OCI-LY1 (cell line): ENCODE measurements at regions not wholly inside any gene's neighbourhood (a gene's known extent, or its start where the extent isn't known, plus 50 kb on each side); places are given as distances from the start of the nearest gene placed in this dataset.

Source experiments
- H2AFZ ChIP-seq: fragments of 200-600 bp; sonication (generic), shearing (Covaris generic); 2 replicates; pipeline ENCODE4 v1.6.0; 2014; ENCODE audit warnings: antibody characterized with exemption, mild to moderate bottlenecking, low read length
- H3F3A ChIP-seq: fragments of 200-600 bp; sonication (generic), shearing (Covaris generic); 2 replicates; pipeline ENCODE4 v1.6.0; 2014; ENCODE audit warnings: mild to moderate bottlenecking, antibody characterized with exemption, low read length, moderate library complexity; ENCODE audit not compliant: insufficient read depth
- H3K27ac ChIP-seq: fragments of 200-600 bp; sonication (generic); 2 replicates; pipeline ENCODE4 v1.5.1; 2014; ENCODE audit warnings: low read length, mixed run types, mild to moderate bottlenecking, low read depth; ENCODE audit not compliant: poor library complexity, severe bottlenecking
- H3K27me3 ChIP-seq: fragments of 200-600 bp; sonication (generic); 2 replicates; pipeline ENCODE4 v1.6.0; 2014; ENCODE audit warnings: antibody characterized with exemption, mild to moderate bottlenecking, low read length, moderate library complexity; ENCODE audit not compliant: insufficient read depth
- H3K36me3 ChIP-seq: fragments of 200-600 bp; sonication (generic); 2 replicates; pipeline ENCODE4 v1.6.1; 2014; ENCODE audit warnings: mild to moderate bottlenecking, antibody characterized with exemption, low read length, moderate library complexity, mixed read lengths; ENCODE audit not compliant: insufficient read depth
- H3K4me1 ChIP-seq: fragments of 200-600 bp; sonication (generic); 2 replicates; pipeline ENCODE4 v1.5.1; 2014; ENCODE audit warnings: mild to moderate bottlenecking, low read length, moderate library complexity; ENCODE audit not compliant: insufficient read depth, severe bottlenecking
- H3K4me2 ChIP-seq: fragments of 200-600 bp; sonication (generic), shearing (Covaris generic); 2 replicates; pipeline ENCODE4 v1.6.1; 2014; ENCODE audit warnings: low read length
- H3K4me3 ChIP-seq: fragments of 200-600 bp; sonication (generic); 2 replicates; pipeline ENCODE4 v1.5.1; 2014; ENCODE audit warnings: low read length, low read depth, mild to moderate bottlenecking, mixed read lengths; ENCODE audit not compliant: poor library complexity, severe bottlenecking
- H3K79me2 ChIP-seq: fragments of 200-600 bp; shearing (Covaris generic); 2 replicates; pipeline ENCODE4 v1.6.1; 2016; ENCODE audit warnings: mixed run types, low read length, mixed read lengths; ENCODE audit not compliant: insufficient read depth
- H3K9ac ChIP-seq: fragments of 200-600 bp; sonication (generic), shearing (Covaris generic); 2 replicates; pipeline ENCODE4 v1.6.1; 2014; ENCODE audit warnings: mild to moderate bottlenecking, low read length, mixed read lengths
- H3K9me2 ChIP-seq: fragments of 200-600 bp; sonication (generic), shearing (Covaris generic); 2 replicates; pipeline ENCODE4 v1.6.1; 2014; ENCODE audit warnings: low read depth, mild to moderate bottlenecking, low read length, mixed read lengths
- H3K9me3 ChIP-seq: fragments of 200-600 bp; shearing (Covaris generic); 2 replicates; pipeline ENCODE4 v1.6.1; 2014; ENCODE audit warnings: low read length, mixed read lengths
- H4K20me1 ChIP-seq: fragments of 200-600 bp; sonication (generic), shearing (Covaris generic); 2 replicates; pipeline ENCODE4 v1.6.0; 2016; ENCODE audit warnings: mild to moderate bottlenecking, low read length; ENCODE audit not compliant: insufficient read depth
- EZH2 ChIP-seq: fragments of 200-600 bp; sonication (generic), shearing (Covaris generic); IDR thresholded peaks from 2 replicates; pipeline ENCODE4 v1.8.0; 2017; ENCODE audit warnings: borderline replicate concordance, mixed run types, mild to moderate bottlenecking, antibody characterized with exemption, low read length, moderate library complexity, mixed read lengths
- TF ChIP-seq, protein P1 (sequence below): fragments of 200-600 bp; sonication (generic), shearing (Covaris generic); IDR thresholded peaks from 2 replicates; pipeline ENCODE4 v1.5.1; 2017; ENCODE audit warnings: mild to moderate bottlenecking, antibody characterized with exemption, low read length, moderate library complexity, mixed read lengths

DNA sequence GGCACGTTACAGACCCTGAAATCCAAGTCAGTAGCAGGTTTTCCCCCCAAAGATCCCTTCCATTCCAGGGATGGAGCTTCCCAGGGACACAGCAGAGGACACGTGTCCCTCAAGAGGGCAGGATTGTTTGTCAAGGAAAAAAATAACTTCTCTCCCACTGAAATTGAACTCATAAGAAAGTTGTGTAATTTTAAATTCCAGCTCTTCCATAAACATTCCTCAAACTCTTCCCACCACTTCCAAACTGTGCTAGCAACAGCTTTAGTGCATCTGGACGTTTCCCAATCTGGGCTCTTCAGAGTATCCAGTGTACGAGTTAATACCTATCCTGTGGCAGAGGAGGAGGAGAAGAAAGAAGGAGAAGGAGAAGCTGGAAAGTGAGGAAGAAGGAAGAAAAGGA lies 79.6 kb downstream of the PSMG1 start:
- Histone ChIP-seq H3K27ac (no peak overlapping the region), H3K4me3 (no peak overlapping the region), H3K9ac (no peak overlapping the region), H3K4me2 (no peak overlapping the region), H3K9me2 (no peaks in the 10 kb centered on the region), H3K27me3 (no peaks in the 10 kb centered on the region), H3K79me2 (no peaks in the 10 kb centered on the region), H3K36me3 (no peaks in the 10 kb centered on the region), H3K9me3 (no peaks in the 10 kb centered on the region), H3K4me1 (no peaks in the 10 kb centered on the region), H2AFZ (no peak overlapping the region), H4K20me1 (no peaks in the 10 kb centered on the region), H3F3A (no peaks in the 10 kb centered on the region)
- TF ChIP-seq EZH2, result no peak
- TF ChIP-seq, protein P1, sequence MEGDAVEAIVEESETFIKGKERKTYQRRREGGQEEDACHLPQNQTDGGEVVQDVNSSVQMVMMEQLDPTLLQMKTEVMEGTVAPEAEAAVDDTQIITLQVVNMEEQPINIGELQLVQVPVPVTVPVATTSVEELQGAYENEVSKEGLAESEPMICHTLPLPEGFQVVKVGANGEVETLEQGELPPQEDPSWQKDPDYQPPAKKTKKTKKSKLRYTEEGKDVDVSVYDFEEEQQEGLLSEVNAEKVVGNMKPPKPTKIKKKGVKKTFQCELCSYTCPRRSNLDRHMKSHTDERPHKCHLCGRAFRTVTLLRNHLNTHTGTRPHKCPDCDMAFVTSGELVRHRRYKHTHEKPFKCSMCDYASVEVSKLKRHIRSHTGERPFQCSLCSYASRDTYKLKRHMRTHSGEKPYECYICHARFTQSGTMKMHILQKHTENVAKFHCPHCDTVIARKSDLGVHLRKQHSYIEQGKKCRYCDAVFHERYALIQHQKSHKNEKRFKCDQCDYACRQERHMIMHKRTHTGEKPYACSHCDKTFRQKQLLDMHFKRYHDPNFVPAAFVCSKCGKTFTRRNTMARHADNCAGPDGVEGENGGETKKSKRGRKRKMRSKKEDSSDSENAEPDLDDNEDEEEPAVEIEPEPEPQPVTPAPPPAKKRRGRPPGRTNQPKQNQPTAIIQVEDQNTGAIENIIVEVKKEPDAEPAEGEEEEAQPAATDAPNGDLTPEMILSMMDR, result no peak

GRCh38 chr21:39099859-39100258 lies 83.4 kb downstream of the PSMG1 start:
- H3F3A ChIP-seq, result no peaks in the 10 kb centered on the region
- no peaks in the 10 kb centered on the region for H3K9me3 ChIP-seq
- no peak overlapping the region for H3K4me3 ChIP-seq
- TF ChIP-seq EZH2, result no peak
- TF ChIP-seq, protein P1, result no peak
- H3K4me1 ChIP-seq, result no peaks in the 10 kb centered on the region
- no peak overlapping the region for H3K4me2 ChIP-seq
- H4K20me1 ChIP-seq, result no peaks in the 10 kb centered on the region
- no peak overlapping the region for H2AFZ ChIP-seq
- no peaks in the 10 kb centered on the region for H3K79me2 ChIP-seq
- no peak overlapping the region for H3K9ac ChIP-seq
- H3K36me3 ChIP-seq, result no peaks in the 10 kb centered on the region
- H3K9me2 ChIP-seq, result no peaks in the 10 kb centered on the region
- H3K27me3 ChIP-seq, result no peaks in the 10 kb centered on the region
- H3K27ac ChIP-seq, result no peak overlapping the region

DNA sequence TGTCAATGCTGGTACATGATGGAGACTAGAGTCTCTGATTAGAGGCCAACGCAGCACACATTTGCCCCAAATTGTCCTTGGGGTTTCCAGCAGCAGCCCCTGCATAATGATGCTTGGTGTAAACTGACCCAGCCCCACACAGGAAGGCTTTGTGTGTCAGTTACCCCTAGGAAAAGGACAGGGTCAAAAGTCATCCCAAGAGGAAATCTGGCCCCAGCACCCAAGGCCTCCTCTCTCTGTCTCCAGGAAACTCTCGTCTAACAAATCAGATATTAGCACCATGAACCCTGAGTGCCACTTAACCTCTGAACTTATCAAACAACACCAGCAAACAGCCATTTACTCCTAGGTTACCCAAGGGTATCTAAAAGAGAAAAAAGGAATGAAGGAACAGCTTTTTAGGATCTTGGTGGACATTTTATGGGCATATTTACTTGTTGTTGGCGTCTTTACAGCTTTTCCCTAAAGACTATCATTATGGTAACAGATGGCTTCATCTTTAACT lies 84.5 kb downstream of the PSMG1 start:
- H3K27me3 ChIP-seq, result no peaks in the 10 kb centered on the region
- no peaks in the 10 kb centered on the region for H3K4me1 ChIP-seq
- H3K4me3 ChIP-seq, result no peak overlapping the region
- no peak overlapping the region for H2AFZ ChIP-seq
- no peak overlapping the region for H3K27ac ChIP-seq
- H3K4me2 ChIP-seq, result no peak overlapping the region
- H3K36me3 ChIP-seq, result no peaks in the 10 kb centered on the region
- H3K9me2 ChIP-seq, result no peaks in the 10 kb centered on the region
- no peaks in the 10 kb centered on the region for H3K9me3 ChIP-seq
- no peaks in the 10 kb centered on the region for H3F3A ChIP-seq
- TF ChIP-seq, protein P1, result no peak
- TF ChIP-seq EZH2, result no peak
- no peak overlapping the region for H3K9ac ChIP-seq
- no peaks in the 10 kb centered on the region for H3K79me2 ChIP-seq
- H4K20me1 ChIP-seq, result no peaks in the 10 kb centered on the region
